Astrocyte (in vitro differentiated cells and primary cell): ENCODE measurements at regions not wholly inside any gene's neighbourhood (a gene's known extent, or its start where the extent isn't known, plus 50 kb on each side); places are given as distances from the start of the nearest gene placed in this dataset.

Experiments used
- DNase-seq: peaks from one replicate; pipeline ENCODE4 v3.0.0-alpha.2; 2010; ENCODE audit warnings: low read depth
- FAIRE-seq: peaks from 2 replicates; lab custom pipeline; 2011; peaks lifted over from hg19 to GRCh38; lab: Jason Lieb, UNC
- H2AFZ ChIP-seq: 2 replicates; pipeline ENCODE4 v1.6.0; 2012; ENCODE audit warnings: low read depth, low read length, inconsistent platforms
- H3K27ac ChIP-seq: 2 replicates; pipeline ENCODE4 v1.5.1; 2011; ENCODE audit warnings: low read depth, low read length, inconsistent platforms
- H3K27me3 ChIP-seq: 2 replicates; pipeline ENCODE4 v1.6.0; 2011; ENCODE audit warnings: low read length, inconsistent platforms; ENCODE audit not compliant: insufficient read depth
- H3K36me3 ChIP-seq: 2 replicates; pipeline ENCODE4 v1.5.1; 2011; ENCODE audit warnings: low read length, inconsistent platforms; ENCODE audit not compliant: insufficient read depth
- H3K4me1 ChIP-seq: 2 replicates; pipeline ENCODE4 v1.5.1; 2011; ENCODE audit warnings: low read length, inconsistent platforms; ENCODE audit not compliant: insufficient read depth
- H3K4me2 ChIP-seq: 2 replicates; pipeline ENCODE4 v1.6.0; 2012; ENCODE audit warnings: low read length, inconsistent platforms
- H3K4me3 ChIP-seq: 2 replicates; pipeline ENCODE4 v1.5.1; 2011; ENCODE audit warnings: low read depth, mild to moderate bottlenecking, low read length, inconsistent platforms; ENCODE audit not compliant: insufficient read depth
- H3K79me2 ChIP-seq: 2 replicates; pipeline ENCODE4 v1.6.0; 2012; ENCODE audit warnings: mild to moderate bottlenecking, low read length, inconsistent platforms; ENCODE audit not compliant: insufficient read depth
- H3K9ac ChIP-seq: 2 replicates; pipeline ENCODE4 v1.6.0; 2012; ENCODE audit warnings: mild to moderate bottlenecking, low read length, inconsistent platforms
- H3K9me3 ChIP-seq: 2 replicates; pipeline ENCODE4 v1.5.1; 2012; ENCODE audit warnings: low read depth, mild to moderate bottlenecking, low read length, inconsistent platforms; ENCODE audit not compliant: insufficient read depth
- H4K20me1 ChIP-seq: 2 replicates; pipeline ENCODE4 v1.6.0; 2012; ENCODE audit warnings: low read length, inconsistent platforms; ENCODE audit not compliant: insufficient read depth
- H3K27ac Mint-ChIP-seq: one replicate; pipeline ENCODE4 v1.8.0; 2021; ENCODE audit warnings: mild to moderate bottlenecking, mixed read lengths; ENCODE audit not compliant: unreplicated experiment
- H3K27me3 Mint-ChIP-seq: one replicate; pipeline ENCODE4 v1.8.0; 2021; ENCODE audit warnings: low read depth, mixed read lengths; ENCODE audit not compliant: unreplicated experiment
- H3K36me3 Mint-ChIP-seq: one replicate; pipeline ENCODE4 v1.8.0; 2021; ENCODE audit warnings: low read depth, mixed read lengths; ENCODE audit not compliant: unreplicated experiment
- H3K4me1 Mint-ChIP-seq: one replicate; pipeline ENCODE4 v1.8.0; 2021; ENCODE audit warnings: low read depth, mixed read lengths; ENCODE audit not compliant: unreplicated experiment
- H3K4me3 Mint-ChIP-seq: one replicate; pipeline ENCODE4 v1.8.0; 2021; ENCODE audit warnings: mild to moderate bottlenecking, moderate library complexity, mixed read lengths; ENCODE audit not compliant: unreplicated experiment
- H3K9me3 Mint-ChIP-seq: one replicate; pipeline ENCODE4 v1.8.0; 2021; ENCODE audit warnings: mild to moderate bottlenecking, mixed read lengths; ENCODE audit not compliant: unreplicated experiment
- CTCF ChIP-seq: IDR thresholded peaks from 2 replicates; pipeline ENCODE4 v1.5.1; 2011; ENCODE audit warnings: low read depth, mild to moderate bottlenecking, inconsistent platforms, low read length, moderate library complexity; ENCODE audit not compliant: insufficient read depth
- EZH2 ChIP-seq: IDR thresholded peaks from 2 replicates; pipeline ENCODE4 v1.6.1; 2012; ENCODE audit warnings: mild to moderate bottlenecking, low read length, inconsistent platforms; ENCODE audit not compliant: insufficient read depth

GRCh38 chr7:45486575-45486974 is 87.6 kb upstream of the ADCY1 start:
- Histone ChIP-seq H3K4me3 (no peak overlapping the region), H3K36me3 (no peaks in the 10 kb centered on the region), H3K9me3 (no peaks in the 10 kb centered on the region), H2AFZ (no peak overlapping the region), H4K20me1 (no peaks in the 10 kb centered on the region), H3K27ac (no peak overlapping the region), H3K4me2 (no peak overlapping the region), H3K79me2 (no peaks in the 10 kb centered on the region), H3K9ac (no peak overlapping the region), H3K27me3 (no peaks in the 10 kb centered on the region), H3K4me1 (no peaks in the 10 kb centered on the region)
- Mint-ChIP-seq H3K4me1 (no peaks in the 10 kb centered on the region), H3K36me3 (no peaks in the 10 kb centered on the region), H3K27me3 (peaks cover 2% of the 10 kb centered on the region), H3K27ac (no peak overlapping the region), H3K9me3 (peaks cover 5% of the 10 kb centered on the region), H3K4me3 (no peak overlapping the region)
- no peak for DNase-seq
- no peak for TF ChIP-seq EZH2
- no peak for TF ChIP-seq CTCF
- no peak for FAIRE-seq

- Mint-ChIP-seq H3K27me3 (peaks cover 5% of the 10 kb centered on the region), H3K36me3 (no peaks in the 10 kb centered on the region), H3K4me3 (no peak overlapping the region), H3K9me3 (peaks cover 7% of the 10 kb centered on the region), H3K4me1 (no peaks in the 10 kb centered on the region), H3K27ac (no peak overlapping the region)
- no peak overlapping the region for H3K9ac ChIP-seq
- no peaks in the 10 kb centered on the region for H3K9me3 ChIP-seq
- H3K27ac ChIP-seq = no peak overlapping the region
- peaks cover 2% of the 10 kb centered on the region for H3K27me3 ChIP-seq
- no peak for TF ChIP-seq CTCF
- no peak for TF ChIP-seq EZH2
- H3K79me2 ChIP-seq = no peaks in the 10 kb centered on the region
- no peak overlapping the region for H3K4me3 ChIP-seq
- no peaks in the 10 kb centered on the region for H3K4me1 ChIP-seq
- FAIRE-seq (no peak), DNase-seq (no peak)
- H3K4me2 ChIP-seq = no peak overlapping the region
- no peaks in the 10 kb centered on the region for H3K36me3 ChIP-seq
- H2AFZ ChIP-seq = no peak overlapping the region
- H4K20me1 ChIP-seq = no peaks in the 10 kb centered on the region
Measured at GRCh38 chr7:45494885-45495284, 79.3 kb upstream of the ADCY1 start.

- Mint-ChIP-seq H3K27ac (no peak overlapping the region), H3K36me3 (no peaks in the 10 kb centered on the region), H3K4me1 (no peaks in the 10 kb centered on the region), H3K4me3 (no peak overlapping the region), H3K9me3 (peaks cover 6% of the 10 kb centered on the region), H3K27me3 (peaks cover 5% of the 10 kb centered on the region)
- FAIRE-seq (no peak), DNase-seq (no peak)
- H3K27me3 ChIP-seq = peaks cover 2% of the 10 kb centered on the region
- TF ChIP-seq CTCF (no peak), EZH2 (no peak)
- H3K4me1 ChIP-seq = no peaks in the 10 kb centered on the region
- H3K27ac ChIP-seq = no peak overlapping the region
- H3K36me3 ChIP-seq = no peaks in the 10 kb centered on the region
- no peak overlapping the region for H3K4me3 ChIP-seq
- H3K4me2 ChIP-seq = no peak overlapping the region
- no peak overlapping the region for H3K9ac ChIP-seq
- H3K79me2 ChIP-seq = no peaks in the 10 kb centered on the region
- H2AFZ ChIP-seq = no peak overlapping the region
- H3K9me3 ChIP-seq = no peaks in the 10 kb centered on the region
- H4K20me1 ChIP-seq = no peaks in the 10 kb centered on the region
Measured at GRCh38 chr7:45495618-45496017, 78.5 kb upstream of the ADCY1 start.
